ENCODE measurements at regions not wholly inside any gene's neighbourhood (a gene's known extent, or its start where the extent isn't known, plus 50 kb on each side); places are given as distances from the start of the nearest gene placed in this dataset.
A peak's percentile ranks its signal among the peaks of the same experiment; 100 is the strongest.

DNA sequence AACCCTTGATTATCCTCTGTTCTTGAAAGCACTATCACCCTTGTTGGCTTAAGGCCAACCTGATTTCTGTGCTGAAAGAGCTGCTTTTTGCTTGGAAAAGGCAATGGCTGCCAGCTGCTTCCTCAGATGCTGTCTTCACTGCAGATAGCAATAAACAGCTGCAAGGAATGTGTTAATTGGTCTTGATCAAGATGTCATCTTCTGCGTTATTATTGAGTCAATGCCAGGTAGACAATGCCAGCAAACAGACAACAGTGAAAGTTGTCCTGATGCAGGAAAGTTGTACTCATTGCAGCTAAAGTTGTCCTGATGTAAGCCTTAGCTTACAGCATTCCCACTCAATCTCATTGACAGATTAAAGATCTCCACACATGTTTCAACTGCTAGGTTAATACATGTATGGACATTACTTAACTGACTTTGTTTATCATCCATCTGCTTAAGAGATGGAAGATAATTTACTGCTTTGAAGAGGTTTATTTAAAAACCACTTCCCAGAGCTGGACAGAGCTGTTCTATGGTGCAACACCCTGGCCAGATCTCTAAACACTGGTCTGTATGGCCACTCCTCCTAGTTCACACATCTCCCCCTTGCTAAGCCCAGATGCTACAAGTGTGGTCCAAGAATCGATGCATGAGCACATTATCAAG, 251.0 kb upstream of the MCTP2 start:
- H3K4me1 ChIP-seq (ENCODE audit: insufficient read depth, low read length, poor library complexity, severe bottlenecking) = no peaks in the 10 kb centered on the region
- H3K79me2 ChIP-seq (ENCODE audit: insufficient read depth, low read length) = no peaks in the 10 kb centered on the region
- H3K27me3 ChIP-seq (ENCODE audit: insufficient read depth, low read length, poor library complexity, severe bottlenecking) = no peaks in the 10 kb centered on the region
- H2AFZ ChIP-seq (ENCODE audit: low read length) = no peak overlapping the region
- TF ChIP-seq, protein P1, sequence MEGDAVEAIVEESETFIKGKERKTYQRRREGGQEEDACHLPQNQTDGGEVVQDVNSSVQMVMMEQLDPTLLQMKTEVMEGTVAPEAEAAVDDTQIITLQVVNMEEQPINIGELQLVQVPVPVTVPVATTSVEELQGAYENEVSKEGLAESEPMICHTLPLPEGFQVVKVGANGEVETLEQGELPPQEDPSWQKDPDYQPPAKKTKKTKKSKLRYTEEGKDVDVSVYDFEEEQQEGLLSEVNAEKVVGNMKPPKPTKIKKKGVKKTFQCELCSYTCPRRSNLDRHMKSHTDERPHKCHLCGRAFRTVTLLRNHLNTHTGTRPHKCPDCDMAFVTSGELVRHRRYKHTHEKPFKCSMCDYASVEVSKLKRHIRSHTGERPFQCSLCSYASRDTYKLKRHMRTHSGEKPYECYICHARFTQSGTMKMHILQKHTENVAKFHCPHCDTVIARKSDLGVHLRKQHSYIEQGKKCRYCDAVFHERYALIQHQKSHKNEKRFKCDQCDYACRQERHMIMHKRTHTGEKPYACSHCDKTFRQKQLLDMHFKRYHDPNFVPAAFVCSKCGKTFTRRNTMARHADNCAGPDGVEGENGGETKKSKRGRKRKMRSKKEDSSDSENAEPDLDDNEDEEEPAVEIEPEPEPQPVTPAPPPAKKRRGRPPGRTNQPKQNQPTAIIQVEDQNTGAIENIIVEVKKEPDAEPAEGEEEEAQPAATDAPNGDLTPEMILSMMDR (conservative IDR thresholded peaks at IDR 0.05; ENCODE audit: low read length) = no peak
- TF ChIP-seq EZH2phosphoT487 (IDR thresholded peaks at IDR 0.05; ENCODE audit: borderline replicate concordance) = no peak
- H3K4me2 ChIP-seq (ENCODE audit: low read depth, low read length, poor library complexity, severe bottlenecking) = no peak overlapping the region
- H3F3A ChIP-seq (ENCODE audit: low read depth) = no peaks in the 10 kb centered on the region
- H3K9ac ChIP-seq (ENCODE audit: low read depth, low read length, poor library complexity, severe bottlenecking) = no peak overlapping the region
- H3K9me3 ChIP-seq (ENCODE audit: insufficient read depth, low read depth, low read length) = no peaks in the 10 kb centered on the region
- H3K4me3 ChIP-seq (ENCODE audit: low read length, poor library complexity, severe bottlenecking) = no peak overlapping the region
- no peaks in the 10 kb centered on the region for H3K36me3 ChIP-seq (ENCODE audit: insufficient read depth, low read length)
- H3K9me2 ChIP-seq (replicated peaks; ENCODE audit: low read depth, low read length) = no peaks in the 10 kb centered on the region
- H4K20me1 ChIP-seq (ENCODE audit: insufficient read depth, low read length, poor library complexity, severe bottlenecking) = no peaks in the 10 kb centered on the region

DNA sequence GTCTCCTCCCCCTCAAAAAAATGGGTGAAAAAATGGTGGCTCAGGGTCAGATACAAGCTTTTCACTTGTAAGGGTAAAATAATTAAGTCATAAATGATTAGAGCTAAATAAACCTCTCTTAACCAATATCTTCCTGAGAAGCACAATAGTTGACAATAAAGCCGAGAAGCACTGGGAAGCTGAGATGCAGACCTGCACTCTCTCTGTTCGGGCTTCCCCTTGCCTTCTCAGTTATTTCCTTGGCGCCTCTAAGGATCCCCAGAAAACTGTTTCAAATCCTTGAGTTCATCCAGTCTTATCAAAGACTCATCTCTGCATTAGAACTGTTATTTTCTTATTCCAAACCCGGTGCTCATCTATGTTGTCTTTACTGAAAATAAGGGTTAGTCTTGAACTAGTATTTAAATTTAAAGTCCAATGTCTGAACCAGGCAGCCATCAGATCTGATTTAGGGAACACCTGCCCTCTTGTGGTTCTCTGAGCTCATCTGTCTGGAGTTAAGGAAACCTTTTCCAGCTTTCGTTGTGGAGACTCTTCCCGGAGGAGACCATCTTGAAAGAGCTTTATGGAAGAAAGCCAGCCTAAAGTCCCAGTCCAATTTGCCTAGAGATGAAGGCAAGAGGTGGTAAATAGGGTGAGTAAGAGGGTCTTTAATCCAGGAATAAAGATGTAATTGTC, 256.4 kb upstream of the MCTP2 start:
- no peak overlapping the region for H3K4me2 ChIP-seq (ENCODE audit: low read depth, low read length, poor library complexity, severe bottlenecking)
- no peaks in the 10 kb centered on the region for H3K27me3 ChIP-seq (ENCODE audit: insufficient read depth, low read length, poor library complexity, severe bottlenecking)
- no peak overlapping the region for H2AFZ ChIP-seq (ENCODE audit: low read length)
- no peaks in the 10 kb centered on the region for H3K9me3 ChIP-seq (ENCODE audit: insufficient read depth, low read depth, low read length)
- no peak overlapping the region for H3K9ac ChIP-seq (ENCODE audit: low read depth, low read length, poor library complexity, severe bottlenecking)
- no peaks in the 10 kb centered on the region for H4K20me1 ChIP-seq (ENCODE audit: insufficient read depth, low read length, poor library complexity, severe bottlenecking)
- H3K9me2 ChIP-seq (replicated peaks; ENCODE audit: low read depth, low read length) = no peaks in the 10 kb centered on the region
- H3F3A ChIP-seq (ENCODE audit: low read depth) = no peaks in the 10 kb centered on the region
- H3K36me3 ChIP-seq (ENCODE audit: insufficient read depth, low read length) = no peaks in the 10 kb centered on the region
- TF ChIP-seq EZH2phosphoT487 (IDR thresholded peaks at IDR 0.05; ENCODE audit: borderline replicate concordance) = no peak
- TF ChIP-seq, protein P1 (conservative IDR thresholded peaks at IDR 0.05; ENCODE audit: low read length) = peak; percentile 49
- no peak overlapping the region for H3K4me3 ChIP-seq (ENCODE audit: low read length, poor library complexity, severe bottlenecking)
- H3K79me2 ChIP-seq (ENCODE audit: insufficient read depth, low read length) = no peaks in the 10 kb centered on the region
- no peaks in the 10 kb centered on the region for H3K4me1 ChIP-seq (ENCODE audit: insufficient read depth, low read length, poor library complexity, severe bottlenecking)

DNA sequence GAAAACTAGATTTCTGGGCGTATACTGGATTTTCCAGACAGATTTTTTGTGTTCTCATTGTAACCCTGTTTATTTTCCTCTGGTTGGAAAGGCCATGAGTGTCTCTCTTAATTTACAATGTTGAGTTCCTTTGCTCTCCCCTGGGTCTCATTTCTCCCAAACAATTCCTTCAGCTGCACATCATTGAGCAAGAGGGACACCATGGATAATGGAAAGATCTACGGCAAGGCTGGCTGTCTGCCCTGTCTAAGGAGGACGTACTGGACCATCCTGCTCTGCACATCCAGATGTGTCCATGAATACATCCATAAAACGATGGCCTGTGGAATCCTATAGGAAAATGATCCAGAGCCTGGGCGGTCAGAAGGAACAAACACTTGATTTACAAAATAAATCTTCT, 258.1 kb upstream of the MCTP2 start:
- Histone ChIP-seq H3K9me3 (ENCODE audit: insufficient read depth, low read depth, low read length) (no peaks in the 10 kb centered on the region), H3K9ac (ENCODE audit: low read depth, low read length, poor library complexity, severe bottlenecking) (no peak overlapping the region), H3K27me3 (ENCODE audit: insufficient read depth, low read length, poor library complexity, severe bottlenecking) (no peaks in the 10 kb centered on the region), H2AFZ (ENCODE audit: low read length) (no peak overlapping the region), H3K9me2 (replicated peaks; ENCODE audit: low read depth, low read length) (no peaks in the 10 kb centered on the region), H3F3A (ENCODE audit: low read depth) (no peaks in the 10 kb centered on the region), H3K4me1 (ENCODE audit: insufficient read depth, low read length, poor library complexity, severe bottlenecking) (no peaks in the 10 kb centered on the region), H3K4me3 (ENCODE audit: low read length, poor library complexity, severe bottlenecking) (no peak overlapping the region), H3K4me2 (ENCODE audit: low read depth, low read length, poor library complexity, severe bottlenecking) (no peak overlapping the region), H3K36me3 (ENCODE audit: insufficient read depth, low read length) (no peaks in the 10 kb centered on the region), H4K20me1 (ENCODE audit: insufficient read depth, low read length, poor library complexity, severe bottlenecking) (no peaks in the 10 kb centered on the region), H3K79me2 (ENCODE audit: insufficient read depth, low read length) (no peaks in the 10 kb centered on the region)
- TF ChIP-seq, protein P1 (conservative IDR thresholded peaks at IDR 0.05; ENCODE audit: low read length) = no peak
- TF ChIP-seq EZH2phosphoT487 (IDR thresholded peaks at IDR 0.05; ENCODE audit: borderline replicate concordance) = no peak

Measured in Loucy (cell line).